GM18498 (cell line): ENCODE measurements at regions not wholly inside any gene's neighbourhood (a gene's known extent, or its start where the extent isn't known, plus 50 kb on each side); places are given as distances from the start of the nearest gene placed in this dataset.
"Not testable (repeated sequence)": the region's sequence is repeated elsewhere in the genome, so short reads cannot be mapped to it uniquely, and the experiment has no call there.

ENCODE experiments used
- ATAC-seq: cut with Tn5 transposase; IDR thresholded peaks from one replicate; pipeline ENCODE4 v1.9.1; 2021; ENCODE audit warnings: mild to moderate bottlenecking, moderate library complexity; ENCODE audit not compliant: unreplicated experiment

DNA sequence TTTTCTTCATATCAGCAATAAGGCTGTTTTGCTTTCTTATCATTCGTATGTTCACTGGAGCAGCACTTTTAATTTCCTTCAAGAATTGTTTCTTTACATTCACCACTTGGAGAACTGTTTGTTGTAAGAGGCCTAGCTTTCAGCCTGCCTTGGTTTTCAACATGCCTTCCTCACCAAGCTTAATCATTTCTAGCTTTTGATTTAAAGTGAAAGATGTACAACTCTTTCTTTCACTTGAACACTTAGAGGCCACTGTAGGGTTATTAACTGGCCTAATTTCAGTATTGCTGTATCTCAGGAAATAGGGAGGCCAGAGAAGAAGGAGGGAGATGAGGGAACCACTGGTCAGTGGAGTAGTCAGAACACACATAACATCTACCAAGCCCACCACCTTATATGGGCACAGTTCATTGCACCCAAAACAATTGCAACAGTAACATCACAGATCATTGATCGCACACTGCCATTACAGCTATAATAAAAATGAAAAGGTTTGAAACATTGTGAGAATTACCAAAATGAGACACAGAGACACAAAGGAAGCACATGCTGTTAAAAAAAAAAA is 181.4 kb upstream of the TUBA3C start:
- no peak for ATAC-seq

DNA sequence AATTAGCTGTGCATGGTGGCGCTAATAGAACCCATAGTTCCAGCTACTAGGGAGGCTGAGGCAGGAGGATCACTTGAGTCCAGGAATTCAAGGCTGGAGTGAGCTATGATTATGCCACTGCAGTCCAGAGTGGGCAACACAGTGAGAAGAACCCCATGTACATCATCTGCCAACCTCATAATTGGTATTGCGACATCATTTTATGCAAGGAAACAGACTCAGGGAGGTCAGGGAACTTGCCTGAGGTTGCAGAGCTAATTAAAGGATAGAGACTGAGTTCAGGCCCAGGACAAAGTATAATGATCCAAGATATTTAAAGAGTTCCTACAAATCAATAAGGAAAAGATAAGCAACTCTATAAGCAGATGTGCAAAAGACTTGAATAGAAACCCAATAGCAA is 178.1 kb upstream of the TUBA3C start:
- ATAC-seq, result not testable (repeated sequence)

DNA sequence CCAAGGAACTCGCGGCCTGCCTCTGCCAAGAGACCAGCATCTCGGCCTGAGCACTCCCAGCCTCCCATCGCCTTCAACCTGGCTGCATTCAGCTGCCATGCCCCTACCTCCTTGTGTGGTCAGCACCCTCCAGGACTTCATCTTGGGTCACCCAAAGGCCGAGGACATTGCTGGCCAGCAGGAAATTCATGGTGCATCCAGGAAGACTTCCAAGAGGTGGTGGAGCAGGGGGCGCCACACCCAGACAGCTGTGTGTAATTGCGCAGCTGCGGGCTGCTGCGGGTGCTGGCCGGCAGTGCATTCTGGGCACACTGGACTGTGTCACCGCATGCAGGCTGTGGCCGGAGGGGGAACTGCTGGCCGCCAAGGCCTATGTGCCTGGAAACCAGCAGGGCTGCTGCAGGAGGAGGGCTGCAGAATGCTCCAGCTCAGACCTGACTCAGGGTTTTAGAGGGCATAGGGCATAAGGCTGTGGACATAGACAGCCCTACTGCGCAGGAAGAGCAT is 164.3 kb upstream of the TUBA3C start:
- ATAC-seq, result no peak

DNA sequence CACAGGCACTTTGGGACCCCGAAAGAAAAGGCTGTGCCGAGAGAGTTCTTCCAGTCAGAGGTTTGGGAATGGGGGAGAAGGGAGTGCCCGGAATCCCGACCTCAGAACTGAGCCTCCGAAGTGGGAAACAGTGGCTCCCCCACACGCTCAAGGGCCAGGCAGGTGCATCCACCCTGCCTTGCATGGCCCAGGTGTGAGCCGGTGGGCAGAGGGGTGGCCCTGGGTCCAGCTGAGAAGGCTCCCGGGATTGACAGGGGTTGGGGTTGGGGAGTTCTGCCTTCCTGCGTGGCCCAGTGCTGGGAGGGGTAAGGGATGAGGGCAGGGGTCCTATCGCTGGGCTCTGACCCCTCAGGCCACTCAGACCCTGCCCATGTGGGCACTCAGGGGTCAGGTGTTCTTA is 163.5 kb upstream of the TUBA3C start:
- peak; percentile 9 for ATAC-seq

DNA sequence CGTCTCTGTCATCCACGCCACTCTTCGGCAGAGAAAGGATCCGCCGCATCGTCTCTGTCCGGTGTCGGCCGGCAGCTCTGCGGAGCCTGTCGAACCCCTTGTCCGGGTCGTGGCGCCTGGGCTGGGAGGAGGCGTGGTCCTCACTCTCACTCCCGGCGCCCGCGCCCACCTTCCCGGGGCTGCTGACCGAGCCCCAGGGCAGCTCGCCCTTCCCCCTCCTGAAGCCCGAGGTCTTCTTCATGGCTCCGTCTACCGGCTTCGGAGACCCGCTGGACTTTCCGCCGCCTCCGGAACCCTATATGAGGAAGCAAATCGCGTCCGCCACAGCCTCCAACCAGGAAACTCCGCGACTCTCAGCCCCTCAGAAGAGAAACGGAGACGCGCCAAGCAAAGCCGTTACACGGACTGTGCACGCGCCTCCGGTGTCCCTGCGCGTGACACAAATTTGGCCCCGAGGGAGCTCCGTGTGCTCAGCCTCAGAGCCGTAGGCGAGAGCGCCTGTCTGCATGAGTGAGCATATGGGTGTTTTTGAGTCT is 163.0 kb upstream of the TUBA3C start:
- ATAC-seq, result peak; percentile 83

DNA sequence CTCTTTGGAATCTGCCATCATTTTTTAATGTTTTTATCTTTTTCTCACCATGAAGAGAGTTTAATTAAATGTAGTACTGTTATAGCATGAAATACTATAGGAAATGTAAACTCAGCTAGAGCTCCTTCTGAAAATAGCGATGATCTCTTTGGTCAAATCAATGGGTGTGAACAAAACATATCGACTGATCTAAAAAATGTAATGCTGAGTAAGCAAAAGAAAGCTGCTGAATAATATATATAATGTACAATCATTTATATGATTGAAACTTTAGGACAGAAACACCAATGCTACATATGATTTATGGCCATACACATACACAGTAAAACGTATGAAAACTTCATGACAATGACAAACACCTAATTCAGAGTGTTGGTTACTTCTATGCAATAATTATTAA is 150.8 kb upstream of the TUBA3C start:
- no peak for ATAC-seq

DNA sequence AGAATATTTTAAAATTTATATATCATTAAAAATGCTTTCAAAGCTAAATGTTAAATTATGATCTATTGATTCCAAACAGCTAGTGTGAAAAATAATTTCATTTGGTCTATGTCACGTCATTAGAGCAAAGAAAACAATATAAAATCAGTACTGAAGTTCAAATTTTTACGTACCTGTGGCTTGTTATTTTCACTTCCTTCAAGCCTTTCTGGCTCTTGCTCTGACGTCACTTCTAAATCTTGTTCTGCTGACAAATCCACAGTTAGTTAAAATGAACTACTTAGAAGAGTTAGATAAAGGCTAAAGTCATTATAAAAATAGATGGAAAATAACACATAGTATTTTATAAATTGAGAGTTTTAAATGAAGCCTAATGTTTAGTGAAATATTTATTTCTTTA is 147.7 kb upstream of the TUBA3C start:
- ATAC-seq, result no peak

DNA sequence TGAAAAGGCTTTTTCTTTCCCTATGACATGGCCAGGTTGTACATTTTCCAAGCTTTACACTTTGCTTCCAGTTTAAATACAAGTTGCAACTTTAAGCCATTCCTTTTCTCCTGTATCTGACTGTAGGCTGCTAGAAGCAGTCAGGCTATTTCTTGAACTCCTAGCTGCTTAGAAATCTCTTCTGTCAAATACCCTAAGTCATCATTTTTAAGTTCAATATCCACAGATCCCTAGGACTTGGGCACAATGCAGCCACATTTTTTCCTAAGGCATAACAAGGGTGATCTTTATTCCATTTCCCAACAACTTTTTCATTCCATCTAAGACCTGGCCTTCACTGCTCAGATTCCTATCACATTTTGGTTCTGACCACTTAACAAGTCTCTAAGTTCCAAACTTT is 142.7 kb upstream of the TUBA3C start:
- ATAC-seq, result no peak

DNA sequence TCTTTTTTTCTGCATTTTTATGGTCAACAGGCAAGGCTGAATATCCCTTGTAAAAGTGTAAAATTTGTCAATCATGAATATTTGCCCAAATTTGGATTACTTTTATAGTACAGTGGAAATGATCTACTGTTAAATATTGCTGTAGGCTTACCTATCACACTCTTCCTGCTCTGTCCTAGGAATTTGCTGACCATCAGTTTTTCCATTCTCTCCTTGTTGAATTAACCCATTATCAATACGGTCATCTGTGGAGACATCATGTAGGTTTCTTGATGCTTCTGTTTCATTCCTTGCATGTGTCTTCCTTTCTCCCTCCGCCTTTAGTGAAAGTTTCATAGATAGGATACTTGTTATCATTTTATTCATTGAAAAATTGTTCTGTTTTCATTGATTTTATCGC is 139.6 kb upstream of the TUBA3C start:
- ATAC-seq, result no peak

DNA sequence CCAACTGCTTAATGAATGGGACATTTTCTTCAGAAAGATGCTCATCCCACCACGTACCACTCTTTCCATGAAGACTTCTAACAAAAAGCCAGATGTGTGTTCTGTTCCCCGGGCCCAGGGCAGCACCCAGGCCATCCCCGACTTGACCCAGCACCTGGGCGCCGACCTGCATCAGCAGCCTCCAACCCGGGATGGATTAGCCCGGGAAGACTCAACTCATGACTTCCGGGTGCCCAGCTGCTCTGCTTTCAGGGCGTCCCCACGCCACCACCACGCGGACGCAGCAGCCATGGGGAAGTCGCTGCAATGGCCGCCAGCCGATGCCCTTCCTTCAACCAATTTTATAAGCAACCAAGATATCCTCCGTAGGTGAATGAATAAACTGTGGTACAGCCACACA is 123.8 kb upstream of the TUBA3C start:
- ATAC-seq, result no peak

DNA sequence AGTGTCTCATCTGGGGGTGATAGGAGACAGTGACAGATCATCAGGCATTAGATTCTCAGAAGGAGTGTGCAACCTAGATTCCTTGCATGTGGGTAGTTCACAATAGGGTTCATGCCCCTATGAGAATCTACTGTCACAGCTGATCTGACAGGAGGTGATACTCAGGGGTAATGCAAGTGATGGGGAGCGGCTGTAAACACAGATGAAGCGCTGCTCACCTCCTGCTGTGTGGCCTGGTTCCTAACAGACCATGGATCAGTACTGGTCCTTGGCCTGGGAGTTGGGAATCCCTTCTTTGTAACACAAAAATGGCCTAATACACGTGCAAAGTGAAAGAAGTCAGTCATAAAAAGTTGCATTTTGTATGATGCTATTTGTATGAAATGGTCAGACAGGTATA is 107.6 kb upstream of the TUBA3C start:
- ATAC-seq, result no peak

DNA sequence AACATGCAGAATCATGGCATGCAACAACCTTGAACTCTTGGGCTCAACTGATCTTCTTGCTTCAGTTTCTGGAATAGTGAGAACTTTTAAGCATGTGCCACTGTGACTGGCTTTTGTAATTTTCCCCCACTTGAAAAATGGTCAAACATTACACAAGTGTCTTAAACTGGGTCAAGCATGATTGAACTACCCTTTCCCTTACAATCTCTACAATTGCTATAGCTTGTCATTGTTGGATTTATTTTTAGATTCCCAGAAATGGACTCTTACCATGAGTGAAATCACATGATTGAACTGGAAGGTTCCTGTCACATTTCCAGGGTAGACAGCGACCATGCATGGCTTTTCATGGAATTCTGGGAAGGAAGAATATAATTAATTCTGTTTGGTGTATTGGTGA is 102.2 kb upstream of the TUBA3C start:
- ATAC-seq, result no peak

DNA sequence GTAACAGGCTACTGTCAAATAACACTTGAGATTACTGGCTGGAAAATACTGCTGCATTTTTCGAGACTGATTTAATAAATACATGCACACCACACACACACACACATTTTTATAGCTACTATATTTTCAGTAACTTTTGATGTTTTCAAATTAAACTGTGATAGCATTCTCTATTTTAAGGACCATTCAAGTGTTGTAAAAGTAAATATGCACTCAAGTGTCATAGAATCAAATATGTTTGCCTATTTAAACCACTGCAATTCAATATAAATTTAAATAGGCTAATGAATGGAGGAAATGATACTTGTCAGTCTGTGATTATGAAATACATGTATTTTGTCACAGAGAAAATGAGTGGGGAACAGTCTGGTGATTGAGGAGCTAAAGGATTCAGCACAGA is 86.7 kb upstream of the TUBA3C start:
- no peak for ATAC-seq

DNA sequence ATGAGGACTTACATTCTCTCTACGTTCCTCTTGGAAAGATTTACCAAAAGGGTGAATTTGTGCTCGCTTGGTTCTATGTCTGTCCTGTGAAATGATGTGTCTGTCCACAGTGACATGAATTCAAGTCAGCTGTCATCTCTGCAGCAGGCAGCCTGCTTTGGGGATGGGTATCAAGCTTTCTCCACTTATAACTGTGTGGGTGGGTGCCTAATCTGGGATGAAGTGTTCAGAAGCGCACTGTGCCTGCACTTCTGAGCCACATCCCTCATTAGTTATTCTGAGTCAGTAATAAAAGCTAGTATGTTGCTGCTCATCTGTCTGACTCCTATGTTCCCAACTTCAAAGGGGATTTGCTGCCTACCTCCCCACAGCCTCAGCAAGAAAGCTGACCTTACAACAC is 86.1 kb upstream of the TUBA3C start:
- ATAC-seq, result no peak

DNA sequence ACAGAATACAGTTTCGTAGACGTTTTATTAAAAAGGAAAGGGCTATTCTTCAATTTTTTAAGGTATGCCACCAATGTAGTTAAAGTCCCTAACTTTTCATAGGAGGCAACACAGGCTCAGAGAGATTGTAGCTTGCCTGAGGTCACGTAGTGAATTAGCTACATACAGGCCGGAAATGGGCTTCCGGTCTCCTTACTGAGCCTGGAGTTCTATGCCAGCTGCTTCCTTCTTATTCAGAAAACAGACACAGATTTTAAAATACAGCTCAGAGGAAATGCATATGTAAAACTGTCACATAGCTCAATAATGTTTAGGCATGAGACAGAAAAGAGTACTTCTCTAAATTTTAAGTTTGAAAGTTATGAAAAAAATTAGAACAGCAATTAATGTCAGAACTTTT is 85.4 kb upstream of the TUBA3C start:
- ATAC-seq, result no peak

DNA sequence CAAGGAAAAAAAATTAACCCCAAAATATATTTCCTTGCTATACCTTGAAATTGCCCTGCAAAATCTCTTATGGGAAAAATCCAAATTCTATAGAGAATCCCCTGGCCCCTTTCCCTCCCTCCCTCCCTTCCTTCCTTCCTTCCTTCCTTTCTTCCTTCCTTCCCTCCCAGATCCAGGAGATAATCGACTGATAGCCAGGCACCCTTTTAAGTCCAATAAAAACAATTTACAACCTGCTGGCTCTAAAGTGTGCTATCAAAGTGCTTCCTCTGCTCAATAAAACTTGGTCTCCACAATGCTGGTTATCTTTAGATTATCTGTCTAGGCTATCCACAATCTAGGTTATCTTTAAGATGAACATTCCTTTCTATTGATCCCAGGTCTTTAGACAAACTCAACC is 83.1 kb upstream of the TUBA3C start:
- no peak for ATAC-seq

DNA sequence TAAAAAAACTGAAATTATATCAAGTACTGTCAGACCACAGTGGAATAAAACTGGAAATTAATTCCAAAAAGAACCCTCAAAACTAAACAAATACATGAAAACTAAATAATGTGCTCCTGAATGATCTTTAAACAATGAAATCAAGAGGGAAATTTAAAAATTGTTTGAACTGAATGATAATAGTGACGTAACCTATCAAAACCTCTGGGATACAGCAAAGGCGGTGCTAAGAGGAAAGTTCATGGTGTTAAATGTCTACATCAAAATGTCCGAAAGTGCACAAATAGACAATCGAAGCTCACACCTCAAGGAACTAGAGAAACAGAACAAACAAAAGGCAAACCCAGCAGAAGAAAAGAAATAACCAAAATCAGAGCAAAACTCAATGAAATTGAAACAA is 70.8 kb upstream of the TUBA3C start:
- ATAC-seq, result no peak

DNA sequence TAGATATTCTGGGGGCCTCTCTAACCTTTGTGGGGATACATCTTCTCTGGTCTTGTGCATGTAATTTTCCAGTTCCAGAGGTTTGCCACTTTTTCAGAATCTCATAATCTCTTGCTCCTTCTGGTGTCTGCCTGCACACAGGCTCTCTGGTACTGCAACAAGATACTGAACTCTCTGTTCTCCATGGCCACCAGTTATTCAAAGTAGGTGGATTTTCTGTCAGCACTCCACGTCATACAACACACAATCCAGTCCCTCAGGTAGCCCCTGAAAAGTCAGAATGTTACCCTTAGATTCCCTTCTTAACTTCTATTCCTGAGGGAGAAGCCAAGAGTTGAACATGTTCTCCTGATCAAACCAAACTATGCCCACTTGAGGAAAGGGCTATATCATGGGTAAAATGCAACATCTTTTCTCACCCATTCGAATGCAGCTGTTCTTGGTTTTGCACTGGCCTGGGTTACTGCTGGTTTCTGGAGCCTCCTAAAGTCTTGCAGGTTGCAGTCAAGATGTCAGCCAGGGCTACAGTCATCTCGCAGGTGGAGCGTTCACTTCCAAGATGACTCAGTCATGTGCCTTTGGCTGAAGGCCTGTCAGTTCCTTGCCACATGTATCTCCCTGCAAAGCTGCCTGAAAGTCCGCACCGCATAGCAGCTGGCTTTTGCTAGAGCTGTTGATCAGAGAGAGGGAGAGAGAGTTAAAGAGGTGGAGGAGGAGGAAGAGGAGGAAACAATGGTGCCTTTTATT is 57.7 kb upstream of the TUBA3C start:
- ATAC-seq, result no peak
